Anterior cingulate cortex (tissue), 58 donors: ENCODE measurements at regions not wholly inside any gene's neighbourhood (a gene's known extent, or its start where the extent isn't known, plus 50 kb on each side); places are given as distances from the start of the nearest gene placed in this dataset.
A peak's percentile ranks its signal among the peaks of the same experiment; 100 is the strongest.

Experiments
- DNase-seq, 58 donors: peaks; one replicate each; lab custom pipeline; 2025; lab: John Stamatoyannopoulos, UW

DNA sequence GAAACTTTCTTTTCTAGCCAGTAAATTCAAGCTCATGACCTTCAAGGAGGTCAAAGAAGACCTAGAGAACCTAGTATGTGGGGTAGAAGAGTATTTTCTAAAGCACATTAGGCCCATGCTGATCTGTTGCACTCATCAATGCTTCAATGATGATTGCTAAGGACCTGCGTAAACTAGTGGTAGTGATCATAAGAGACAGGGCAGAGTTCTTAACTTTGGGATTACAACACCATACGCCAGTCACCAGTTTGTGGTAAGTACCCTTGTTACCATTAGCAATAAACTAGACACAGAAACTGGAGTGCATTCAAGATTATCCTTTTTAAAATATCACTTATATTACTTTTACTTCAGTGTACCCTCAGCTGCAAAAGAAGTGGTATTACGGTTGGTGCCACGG is 490.3 kb downstream of the BUD13 start:
- DNase-seq = no peak

DNA sequence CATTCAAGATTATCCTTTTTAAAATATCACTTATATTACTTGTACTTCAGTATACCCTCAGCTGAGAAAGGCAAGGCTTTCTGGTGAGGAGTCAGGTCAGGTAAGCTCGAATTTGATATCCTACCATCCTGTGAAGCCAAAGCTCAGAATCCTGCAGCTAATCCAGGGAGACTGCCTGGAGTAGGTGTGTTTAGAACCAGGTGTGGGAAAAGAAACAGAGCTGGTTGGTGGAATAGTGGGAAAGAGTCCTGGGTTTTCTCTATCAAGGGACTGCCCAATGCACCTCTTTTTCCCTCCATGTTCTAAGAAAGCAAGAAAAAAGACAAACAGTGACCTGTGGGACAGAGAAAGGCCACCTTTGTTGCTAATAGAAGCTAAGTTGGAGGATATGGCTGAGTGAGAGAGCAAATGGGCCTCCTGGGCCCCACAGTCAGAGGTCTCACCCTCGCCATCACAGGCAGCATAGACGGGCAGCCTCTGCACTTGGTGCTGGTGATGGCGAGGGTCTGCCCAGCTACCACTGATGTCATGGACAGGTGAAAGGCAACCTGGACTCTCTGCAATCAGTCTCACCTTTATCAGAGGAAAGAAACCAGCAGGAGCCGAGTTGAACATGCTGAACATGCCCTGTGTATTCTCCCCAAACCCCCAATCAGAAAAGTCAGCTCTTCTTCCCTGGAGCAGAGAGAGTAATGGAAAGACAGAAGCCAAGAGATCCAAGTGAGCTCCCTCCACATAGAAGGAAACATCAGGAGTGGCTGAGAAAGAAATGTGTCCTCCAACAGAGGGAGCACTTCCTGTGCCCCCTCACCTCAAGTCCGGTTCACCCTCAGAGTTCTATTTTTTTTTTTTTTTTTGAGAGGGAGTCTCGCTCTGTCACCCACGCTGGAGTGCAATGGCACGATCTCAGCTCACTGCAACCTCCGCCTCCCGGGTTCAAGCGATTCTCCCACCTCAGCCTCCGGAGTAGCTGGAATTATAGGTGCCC is 491.3 kb downstream of the BUD13 start:
- DNase-seq = no peak

DNA sequence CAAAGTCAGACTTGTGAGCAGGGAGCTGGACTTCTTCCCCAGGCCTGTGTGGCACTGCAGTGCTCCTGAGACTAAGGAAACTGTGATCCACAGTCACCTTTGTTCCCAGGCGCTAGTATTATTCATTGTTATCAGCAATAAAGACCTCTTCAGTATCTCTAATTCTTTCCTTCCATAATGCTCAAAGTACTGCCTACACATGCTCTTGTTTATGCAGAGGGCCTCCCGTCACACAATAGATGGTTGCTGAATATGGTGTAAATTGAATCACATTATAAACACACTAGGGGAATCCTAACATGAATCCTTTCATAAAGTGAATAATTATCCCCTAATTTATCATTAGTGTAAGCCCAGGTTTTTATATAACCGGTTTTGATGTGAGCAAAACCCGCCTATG is 493.3 kb downstream of the BUD13 start:
- no peak for DNase-seq

DNA sequence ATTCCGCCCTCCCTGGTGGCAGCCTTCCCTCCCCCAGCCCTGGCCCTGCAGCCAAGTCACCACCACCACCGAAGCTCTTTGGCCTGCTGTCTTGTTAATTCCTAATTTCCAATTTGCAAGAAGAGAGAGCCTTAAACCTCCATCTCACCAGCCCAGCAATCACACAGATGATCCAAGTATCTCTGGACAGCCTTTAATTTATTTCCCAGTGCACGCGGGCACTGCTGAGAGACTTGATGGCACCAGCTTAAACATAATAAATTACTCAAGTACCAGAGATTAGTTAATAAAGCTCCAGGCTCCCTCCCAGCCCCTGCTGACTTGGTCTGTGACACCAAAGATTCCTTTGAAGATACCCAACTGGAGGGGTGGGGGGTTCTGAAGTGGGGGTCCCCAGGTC is 494.7 kb downstream of the BUD13 start:
- DNase-seq = no peak

DNA sequence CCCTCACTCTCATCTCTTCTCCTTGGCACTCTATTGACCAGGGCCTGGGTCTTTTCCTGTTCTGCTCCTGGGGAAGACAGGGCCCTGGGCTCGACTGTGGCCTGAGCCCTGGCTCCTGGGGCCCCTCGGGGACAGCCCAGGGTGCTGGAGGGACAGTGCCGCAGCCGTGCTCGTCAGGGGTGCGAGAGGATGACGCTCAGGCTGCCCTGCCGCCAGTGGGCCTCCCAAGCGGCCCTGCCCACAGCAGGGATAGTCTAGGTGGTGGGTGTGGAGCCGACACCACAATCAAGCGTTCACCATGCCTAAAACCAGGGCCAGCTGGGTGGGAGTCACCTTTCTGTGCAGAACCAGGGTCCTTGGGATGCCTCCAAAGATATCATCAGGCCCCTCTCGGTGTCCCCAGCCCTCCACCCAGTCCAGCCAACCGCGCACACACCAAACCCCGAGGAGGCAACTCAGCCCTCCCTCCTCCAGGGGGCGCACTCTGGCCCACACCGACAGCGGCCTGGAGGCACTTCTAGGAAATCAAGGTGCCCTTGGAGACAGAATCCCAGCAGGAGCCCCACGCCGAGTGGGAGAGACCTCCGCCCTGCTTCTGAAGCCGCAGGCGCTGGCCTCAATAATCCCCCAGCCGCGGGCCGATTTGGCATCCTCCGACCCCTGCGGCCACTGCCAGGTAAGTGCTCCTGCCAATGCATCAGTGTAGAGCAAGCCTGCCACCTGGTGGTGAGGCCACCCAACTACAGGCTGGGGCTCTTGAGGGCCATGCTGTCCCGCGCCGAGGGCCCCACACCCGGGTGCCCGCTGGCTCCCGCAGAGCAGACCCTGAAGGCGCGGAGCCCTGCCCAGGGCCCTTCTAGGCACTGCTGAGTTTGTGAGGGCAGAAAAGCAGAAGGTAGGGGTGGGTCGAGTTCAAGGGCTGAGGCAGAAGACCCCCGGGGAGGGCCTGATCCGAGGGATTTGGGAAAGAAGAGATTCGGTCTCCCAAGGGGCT is 496.4 kb downstream of the BUD13 start:
- peak in 49 of 58 donors; percentile 7 to 82 (median 41) for DNase-seq

DNA sequence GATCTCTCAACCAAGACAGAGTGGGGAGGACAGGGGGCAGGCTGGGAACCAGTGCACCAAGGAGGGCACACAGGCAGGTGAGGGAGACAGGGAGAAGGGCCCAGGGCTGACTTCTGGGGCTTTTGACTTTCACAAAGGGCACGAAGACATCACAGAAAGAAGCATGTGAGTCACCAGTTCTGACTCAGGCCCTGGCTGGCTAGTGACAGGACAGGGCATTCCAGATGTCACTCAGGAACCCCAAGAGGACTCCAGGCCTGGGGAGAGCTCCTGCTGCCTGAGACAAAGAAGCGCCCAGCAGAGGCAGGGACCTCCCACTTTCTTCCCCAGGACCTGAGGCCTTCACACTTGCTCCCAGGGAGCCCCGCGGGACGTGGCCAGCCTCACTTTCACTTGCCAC is 497.2 kb downstream of the BUD13 start:
- DNase-seq = no peak

DNA sequence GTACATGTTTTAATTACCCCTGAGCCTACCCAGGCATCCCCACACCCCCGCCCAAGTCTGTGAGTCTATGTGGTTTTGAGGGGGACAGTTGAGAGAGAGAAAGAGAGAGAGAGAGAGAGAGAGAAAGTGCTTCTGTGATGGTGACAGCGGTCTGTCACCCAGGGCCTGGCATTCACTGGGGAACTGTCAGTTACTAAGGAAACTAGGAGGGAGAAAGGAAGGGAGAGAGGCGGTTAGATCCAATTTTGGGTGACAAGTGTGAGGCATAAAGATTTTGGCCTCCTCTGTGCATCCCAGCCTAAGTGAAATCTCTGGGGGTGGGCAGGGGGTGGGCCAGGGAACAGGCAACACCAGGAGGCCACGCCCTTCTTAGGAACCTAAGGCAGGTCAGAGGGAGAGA is 498.3 kb downstream of the BUD13 start:
- peak in 3 of 58 donors; percentile 5 to 29 (median 29) for DNase-seq

DNA sequence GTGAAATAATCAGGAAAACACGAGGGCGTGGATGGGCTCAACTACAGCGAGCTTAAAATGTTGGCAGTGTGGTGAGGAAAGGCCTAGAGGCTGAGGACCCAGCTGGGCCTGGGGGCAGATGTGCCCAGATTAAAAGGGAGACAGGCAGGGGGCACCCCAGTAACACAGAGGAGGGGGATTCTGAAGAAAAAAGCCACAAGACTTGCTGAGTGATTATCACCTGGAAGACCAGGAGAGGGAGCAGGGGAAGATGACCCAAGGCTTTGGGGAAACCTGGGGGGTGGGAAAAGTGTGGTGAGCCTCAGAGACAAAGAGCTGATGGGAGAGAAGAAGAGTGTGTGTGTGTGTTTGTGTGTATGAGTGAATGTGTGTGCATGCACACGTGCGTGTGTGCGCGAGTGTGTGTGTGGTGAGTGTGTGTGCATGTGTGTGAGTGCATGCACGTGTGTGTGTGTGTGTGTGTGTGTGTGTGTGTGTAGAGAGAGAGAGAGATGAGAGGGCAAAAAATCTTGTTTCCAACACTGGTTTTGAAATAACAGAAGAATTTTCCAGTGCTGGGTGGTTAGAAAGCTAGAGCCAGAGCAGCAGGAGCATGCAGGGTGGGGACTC is 500.5 kb downstream of the BUD13 start:
- no peak for DNase-seq

DNA sequence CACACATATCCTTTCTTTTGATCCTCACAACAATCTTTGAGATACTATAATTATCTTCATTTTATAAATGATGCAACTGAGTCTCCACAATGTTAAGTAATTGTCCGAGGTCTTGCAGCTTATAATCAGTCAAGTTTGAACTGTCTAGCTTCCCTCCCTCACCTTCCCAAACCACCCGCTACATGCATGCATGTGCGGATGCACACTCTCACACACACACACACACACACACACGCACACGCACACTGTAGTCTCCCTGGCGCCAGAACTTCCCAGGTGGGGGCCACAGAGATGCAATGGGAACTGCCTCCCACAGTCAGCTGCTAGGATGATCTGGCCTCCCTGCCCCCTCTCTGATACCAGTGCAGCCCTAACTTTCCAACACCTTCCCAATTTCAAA is 501.3 kb downstream of the BUD13 start:
- DNase-seq = no peak

DNA sequence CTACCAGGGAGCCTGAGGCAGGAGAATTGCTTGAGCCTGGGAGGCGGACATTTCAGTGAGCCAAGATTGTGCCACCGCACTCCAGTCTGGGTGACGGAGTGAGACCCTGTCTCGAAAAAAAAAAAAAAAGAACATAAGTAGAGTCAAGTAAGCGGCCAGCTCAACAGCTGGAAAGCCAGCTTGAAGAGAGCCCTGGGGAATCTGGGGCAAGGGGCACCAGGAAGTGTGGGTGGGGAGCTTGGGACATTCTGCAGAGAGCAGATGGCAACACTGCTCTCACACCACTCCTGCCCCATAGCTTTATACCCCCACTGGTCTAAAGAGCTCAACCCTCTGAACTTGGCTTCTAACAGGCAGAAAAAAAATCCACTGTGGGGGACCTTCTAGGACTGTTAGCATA is 505.6 kb downstream of the BUD13 start:
- no peak for DNase-seq

DNA sequence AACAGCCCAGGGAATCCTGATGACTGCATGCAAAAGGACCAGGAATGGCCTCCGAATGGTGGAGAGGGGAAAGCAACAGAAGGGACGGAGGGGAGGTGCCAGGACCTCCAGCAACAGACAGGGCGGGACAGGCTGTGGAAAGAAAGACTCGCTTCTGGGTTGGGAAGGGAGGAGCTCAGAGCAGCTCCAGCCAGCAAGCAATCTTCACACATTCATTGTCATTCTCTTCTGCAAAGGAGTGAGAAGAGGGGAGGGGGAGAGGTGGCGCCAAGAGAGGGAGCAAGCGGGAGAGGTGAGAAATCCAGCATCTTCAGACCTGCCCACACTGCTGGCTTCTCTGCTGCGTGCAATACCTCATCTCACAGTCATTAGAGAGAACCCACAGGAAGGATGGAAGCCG is 509.0 kb downstream of the BUD13 start:
- peak in 13 of 58 donors; percentile 3 to 34 (median 24) for DNase-seq

DNA sequence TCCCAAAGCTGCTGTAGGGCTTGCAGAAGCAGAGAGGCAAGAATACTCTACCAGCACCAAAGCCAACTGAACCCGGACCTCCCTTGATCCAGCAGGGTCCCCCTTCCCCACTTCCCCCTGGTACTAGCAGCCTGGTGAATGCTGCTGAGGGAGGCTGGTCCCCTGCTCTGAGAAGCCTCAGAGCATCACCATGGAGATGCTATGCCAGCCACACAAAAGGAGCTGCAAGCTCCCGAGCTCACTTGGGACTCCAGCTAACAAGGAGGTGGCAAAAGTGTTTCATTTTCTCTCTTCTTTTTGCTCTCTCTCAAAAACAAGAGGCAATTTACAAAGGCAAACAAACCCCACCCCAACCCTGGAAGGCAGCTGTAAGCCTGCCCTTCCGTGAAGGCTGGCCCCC is 509.8 kb downstream of the BUD13 start:
- peak in 8 of 58 donors; percentile 10 to 45 (median 18) for DNase-seq

DNA sequence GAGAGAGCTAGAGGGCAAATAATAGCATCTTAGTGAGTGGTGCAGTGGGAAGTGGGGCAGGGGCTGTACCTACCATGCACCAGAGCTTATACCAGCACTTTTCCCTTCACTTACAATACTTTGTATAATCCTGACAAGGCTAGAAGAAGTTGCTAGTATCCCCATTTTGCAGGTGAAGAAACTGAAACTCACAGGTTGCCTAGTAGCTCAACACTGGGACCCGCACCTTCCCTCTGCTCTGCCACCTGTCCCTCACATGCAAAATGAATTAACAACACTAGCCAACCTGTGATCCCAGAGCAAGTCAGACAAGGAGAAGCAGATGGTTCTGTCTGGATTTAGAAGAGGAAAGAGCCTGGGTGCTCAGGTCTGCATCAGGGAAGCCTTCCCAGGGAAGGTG is 510.4 kb downstream of the BUD13 start:
- no peak for DNase-seq

DNA sequence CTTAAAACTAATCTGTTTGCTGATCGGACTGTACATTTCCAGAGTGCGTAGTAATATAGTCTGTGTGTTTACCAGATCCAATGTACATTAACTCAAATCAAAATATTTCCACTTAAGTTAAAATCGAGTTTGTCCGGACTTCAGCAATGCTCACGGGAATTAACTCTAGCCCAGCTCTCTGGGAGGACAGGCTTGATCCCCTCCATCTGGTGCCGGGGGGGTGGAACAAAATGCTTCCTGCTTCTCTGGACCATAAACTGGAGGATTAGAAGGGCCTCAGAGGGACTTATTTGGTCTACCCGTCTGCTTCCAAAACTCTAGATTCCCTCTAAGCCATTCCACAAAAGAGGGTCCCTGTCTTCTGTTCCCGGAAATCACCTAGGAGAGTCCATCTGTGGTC is 511.2 kb downstream of the BUD13 start:
- DNase-seq = no peak

DNA sequence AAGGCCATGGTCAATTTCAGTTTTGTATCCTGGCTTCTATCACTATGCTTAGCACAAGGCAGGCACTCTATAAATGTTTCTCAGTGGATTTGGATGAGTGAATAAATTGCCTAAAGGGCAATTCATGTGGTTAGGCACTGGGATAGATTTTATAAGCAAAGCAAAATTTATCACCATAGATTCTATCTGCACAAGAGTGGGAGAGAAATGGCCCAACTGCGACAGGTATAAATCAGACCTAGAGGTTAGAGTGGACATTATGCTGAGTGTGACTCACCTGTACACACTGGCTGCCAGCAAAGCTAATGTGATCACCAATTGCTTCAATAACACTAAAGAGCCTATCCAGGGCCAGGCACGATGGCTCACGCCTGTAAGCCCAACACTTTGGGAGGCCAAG is 514.0 kb downstream of the BUD13 start:
- no peak for DNase-seq

DNA sequence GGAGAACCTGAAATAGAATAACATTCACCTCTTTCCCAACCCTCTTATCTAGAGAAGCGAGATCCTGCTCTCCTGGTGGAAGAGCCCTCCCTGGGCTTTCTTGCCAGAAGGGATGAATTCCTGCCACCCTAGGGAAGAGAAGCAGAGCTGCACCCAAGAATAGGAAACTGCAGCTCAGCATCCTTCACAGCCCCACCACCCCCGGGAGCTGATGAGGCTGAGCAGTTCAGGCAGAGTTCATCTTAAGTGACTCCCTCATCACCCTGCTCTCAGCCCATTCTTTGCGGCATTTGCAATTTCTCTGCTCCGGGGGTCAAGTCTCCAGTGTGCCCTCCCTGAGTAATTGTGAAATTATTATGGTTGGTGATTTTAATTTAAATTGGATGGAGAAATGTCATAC is 514.9 kb downstream of the BUD13 start:
- peak in 1 of 58 donors; percentile 26 for DNase-seq

DNA sequence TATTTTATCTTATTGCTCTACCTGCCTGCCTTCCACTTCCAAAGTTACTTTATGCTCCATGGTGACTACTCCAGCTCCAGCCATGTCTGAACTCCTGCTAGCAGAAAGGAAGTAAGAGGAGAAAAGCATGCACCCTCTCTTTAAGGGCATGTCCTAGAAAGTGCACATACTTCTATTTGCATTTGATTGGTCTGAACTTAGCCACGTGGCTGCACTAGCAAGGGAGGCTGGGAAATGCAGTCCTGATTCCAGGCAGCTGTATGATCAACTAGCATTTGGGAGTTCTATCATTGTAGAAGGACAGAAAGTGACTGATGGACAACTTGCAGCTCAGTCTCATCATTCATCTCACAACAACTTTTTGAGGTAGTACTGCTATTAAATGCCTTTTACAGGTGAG is 515.7 kb downstream of the BUD13 start:
- no peak for DNase-seq

DNA sequence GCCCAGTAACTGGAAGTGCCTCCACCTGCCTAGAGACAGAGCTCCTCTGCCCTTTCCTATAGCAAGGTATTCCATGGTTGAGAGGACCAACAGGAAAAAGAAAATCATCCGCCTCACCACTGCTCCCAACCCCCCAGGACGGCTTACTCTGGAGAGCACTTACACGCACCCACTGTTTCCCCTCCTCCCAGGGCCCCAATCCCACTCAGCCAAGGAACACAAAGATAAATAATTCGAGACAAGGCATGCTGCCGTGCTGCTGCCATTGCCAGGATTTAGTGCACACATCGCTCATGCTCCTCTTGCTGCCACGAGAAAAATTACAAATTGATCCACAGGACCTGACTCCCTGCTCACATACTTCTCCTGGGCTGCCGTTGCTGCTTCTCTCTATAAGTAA is 516.6 kb downstream of the BUD13 start:
- no peak for DNase-seq

DNA sequence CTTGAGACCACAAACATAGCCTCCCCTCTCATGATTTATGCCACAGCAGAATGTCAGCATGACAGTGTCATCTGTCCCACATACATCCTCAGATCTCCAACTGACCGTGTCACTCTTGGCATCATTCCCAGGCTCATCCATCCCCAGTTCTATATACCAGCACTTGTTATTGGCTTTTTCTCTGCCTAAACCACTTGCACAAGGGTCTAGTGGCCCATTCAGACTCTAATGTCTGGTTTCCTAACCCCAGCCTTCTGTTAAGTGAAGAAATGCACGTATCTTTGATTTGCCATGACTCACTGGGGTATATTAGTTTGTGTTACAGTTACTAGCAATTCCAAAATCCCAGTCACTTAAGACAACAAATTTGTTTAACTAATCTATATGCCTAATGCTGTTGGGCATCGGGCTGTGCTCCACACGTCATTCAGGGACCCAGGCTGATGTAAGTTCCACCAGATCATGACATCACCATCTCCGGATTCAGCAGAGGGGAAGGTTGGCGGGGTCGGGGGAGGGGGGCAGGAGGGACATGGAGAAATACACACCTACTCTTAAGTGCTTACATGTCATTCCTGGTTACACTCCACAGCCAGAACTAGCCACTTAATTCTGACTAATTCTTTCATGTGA is 517.4 kb downstream of the BUD13 start:
- DNase-seq = no peak

DNA sequence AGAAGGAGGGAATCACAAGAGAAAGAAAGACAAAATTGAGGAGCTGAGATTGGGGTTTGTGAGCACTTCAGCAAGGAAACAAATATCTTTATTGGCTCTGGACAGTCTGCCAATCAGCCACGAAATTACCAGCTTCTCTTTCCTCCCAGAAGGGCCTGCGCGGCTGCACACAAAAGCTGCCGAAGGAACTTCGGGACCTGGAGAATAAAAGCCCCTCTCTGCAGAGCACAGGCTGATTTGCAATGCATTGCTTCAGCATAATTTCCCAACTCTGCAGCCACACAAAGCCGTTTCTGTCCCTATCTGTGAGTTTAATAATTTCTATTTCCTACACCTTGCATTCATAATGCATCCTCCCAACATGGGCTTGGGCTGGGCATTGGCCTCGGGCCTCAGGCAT is 522.6 kb downstream of the BUD13 start:
- peak in 1 of 58 donors; percentile 22 for DNase-seq
